Activated effector memory CD4-positive, alpha-beta T cell treated with Interleukin-2 at 50 U/mL for 16 hours (primary cell): ENCODE measurements at regions not wholly inside any gene's neighbourhood (a gene's known extent, or its start where the extent isn't known, plus 50 kb on each side); places are given as distances from the start of the nearest gene placed in this dataset.

ENCODE experiments used
- DNase-seq: peaks from one replicate; pipeline ENCODE4 v3.0.0-alpha.2; 2020

DNA sequence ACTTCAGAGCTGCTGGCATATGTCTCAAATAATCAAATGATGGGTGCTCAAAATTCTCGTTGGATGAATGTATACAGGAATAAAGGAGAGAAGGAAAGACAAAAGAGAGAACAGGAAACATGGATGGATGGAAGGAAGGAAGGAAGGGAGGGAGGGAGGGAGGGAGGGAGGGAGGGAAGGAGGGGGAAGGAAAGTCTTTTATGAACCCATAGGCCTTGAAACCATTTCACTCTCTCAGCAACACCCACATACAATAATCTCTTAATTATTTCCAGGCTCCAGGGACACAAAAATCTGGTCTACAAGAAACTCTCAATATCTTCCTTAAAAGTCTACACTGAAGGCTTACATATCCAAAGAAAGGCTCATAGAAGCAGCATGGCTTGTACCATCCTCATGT lies 363.4 kb upstream of the TMPO start:
- no peak for DNase-seq

DNA sequence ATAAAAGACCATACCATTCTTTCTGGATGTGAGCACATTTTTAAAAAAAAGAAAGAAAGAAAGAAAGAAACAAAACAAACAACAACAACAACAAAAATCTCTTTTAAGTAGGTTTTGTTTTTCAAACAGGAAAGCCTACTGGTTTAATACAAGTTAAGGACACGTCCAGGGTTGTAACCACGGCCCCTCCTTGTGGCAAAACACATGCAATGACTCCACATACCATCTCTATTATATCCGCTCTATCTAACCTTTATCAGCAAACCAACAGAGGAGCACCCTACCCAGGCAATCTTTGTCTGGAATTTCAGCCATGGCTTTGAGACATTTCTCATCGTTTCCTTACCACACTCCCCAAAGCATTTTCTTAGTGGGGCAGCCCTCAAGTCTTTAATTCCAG lies 360.5 kb upstream of the TMPO start:
- DNase-seq, result no peak

DNA sequence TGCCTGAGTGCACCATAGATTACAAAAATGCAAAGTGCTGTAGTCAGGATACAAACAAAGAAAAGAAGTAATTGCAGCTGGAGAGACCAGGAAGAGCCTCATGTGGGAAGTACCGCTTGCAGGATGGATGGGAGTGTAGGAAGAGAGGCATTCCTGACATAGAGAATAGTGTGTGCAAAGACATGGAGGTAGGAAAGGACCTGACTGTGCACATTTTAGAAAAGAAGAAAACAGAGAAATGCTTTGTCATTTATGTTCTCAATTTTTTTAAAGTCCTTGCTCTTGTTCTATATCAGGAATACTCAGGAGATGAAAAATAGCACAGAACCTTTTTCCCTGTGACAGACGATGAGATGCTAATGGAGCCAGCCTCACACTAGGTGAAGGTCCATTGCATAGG lies 358.7 kb upstream of the TMPO start:
- no peak for DNase-seq

DNA sequence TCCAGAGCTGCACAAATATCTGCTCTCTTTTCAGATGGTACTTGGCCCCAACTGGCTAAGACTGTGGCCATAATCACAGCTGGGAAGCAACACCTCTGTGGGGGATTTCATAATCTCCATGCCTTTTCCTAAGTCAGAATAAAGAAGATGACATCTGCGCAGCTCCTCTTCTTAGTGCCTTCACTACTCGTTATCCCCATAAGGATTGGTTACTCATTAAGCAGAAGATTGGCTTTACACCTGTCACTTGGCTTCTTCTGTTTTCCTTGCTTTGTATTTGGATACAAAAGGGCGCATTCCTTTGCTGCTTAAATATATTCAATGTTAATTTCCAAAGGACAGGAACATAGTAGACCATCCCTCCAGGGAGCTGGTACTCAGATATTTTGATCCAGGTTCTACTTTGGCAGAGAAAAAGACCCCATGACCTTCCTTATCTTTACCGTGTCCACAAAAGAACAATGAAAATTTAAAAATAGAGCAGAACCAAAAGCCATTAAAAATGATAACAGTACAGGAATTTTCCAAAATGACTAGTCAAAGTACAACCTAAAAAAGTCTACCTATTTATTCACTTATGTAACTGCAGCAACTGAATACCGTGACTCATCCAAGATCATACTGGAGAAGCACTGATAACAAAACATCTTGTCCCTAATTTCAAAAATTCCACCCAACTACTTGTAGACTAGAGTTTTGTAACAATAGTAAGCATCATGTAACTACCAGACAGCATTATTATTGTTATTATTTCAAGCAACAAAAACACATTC lies 352.3 kb upstream of the TMPO start:
- no peak for DNase-seq

DNA sequence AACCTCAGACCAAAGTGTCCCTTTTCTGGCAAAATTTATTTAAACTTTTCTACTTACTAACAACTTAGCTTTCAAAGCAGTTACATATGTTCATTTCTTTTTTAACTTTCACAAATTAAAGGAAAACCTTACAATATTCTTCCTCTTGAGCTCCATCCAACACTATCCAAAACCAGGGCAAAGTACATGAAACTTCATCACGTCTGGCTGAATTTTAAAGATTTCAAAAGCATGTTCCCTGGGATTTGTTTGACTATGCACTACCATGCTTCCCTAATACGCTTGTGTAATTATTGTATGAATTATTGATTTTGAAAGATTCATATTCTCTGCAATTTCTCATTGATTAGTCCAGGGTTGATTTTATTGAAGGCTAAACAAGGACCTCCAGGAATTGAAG lies 343.1 kb upstream of the TMPO start:
- DNase-seq, result no peak

DNA sequence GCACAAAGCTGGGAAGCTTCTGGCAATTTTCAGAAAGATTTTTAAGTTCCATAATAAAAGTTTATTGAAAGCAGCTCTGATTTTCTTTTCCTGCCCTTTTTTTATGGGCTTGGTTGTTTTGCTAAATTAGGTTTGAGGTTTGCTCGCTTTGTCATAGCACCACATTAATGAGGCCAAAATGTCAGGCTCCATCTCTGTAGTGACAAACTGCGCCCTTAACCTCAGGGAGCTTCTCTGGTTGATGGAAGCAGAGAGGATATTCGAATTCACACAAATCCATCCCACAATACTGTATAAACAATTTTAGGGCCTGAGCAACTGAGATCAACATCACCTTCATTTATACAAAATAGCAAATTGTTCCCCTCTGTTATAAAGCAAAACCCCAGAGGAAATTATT lies 342.6 kb upstream of the TMPO start:
- no peak for DNase-seq

DNA sequence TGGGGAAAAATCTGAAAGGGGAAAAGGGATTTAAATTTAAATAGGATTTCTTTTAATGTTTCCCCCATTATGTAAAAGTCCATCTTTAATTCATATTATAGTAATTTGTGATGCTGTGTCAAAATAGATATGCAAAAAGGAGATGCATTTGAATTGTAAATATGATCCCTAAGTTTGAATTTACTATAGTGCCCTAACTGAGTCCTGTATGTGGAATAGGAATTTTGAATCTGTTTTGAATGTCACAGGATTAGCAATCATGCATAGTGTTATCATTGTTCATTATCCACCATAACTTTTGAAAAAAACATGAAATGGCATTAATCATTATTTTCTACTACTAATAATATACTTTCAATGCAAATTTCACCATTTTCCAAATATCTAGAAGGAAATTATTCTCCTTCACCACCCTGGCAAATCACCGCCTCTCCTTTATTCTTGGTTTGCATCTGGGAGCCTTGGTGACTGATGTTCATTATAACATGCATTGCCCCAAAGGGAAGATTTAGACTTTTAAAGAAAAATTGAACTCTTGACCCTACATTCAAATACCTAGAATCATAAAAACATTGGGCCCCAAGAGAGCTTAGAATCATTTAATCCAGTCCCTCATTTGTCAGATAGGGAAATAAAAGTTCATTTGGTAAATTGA lies 341.5 kb upstream of the TMPO start:
- no peak for DNase-seq

DNA sequence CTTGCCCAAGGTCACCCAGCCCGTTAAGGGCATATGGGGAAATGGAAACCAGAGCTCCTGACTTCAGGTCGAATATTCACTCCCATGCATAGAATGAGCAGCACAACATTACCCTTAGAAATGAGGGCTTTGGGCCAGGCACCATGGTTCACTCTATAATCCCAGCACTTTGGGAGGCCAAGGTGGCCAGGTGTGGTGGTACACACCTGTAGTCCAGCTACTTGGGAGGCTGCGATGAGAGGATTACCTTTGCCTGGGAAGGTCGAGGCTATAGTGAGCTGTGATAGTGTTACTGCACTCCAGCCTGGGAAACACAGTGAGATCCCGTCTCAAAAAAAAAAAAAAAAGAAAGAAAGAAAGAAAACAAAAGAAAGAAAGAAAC lies 341.0 kb upstream of the TMPO start:
- DNase-seq, result no peak

DNA sequence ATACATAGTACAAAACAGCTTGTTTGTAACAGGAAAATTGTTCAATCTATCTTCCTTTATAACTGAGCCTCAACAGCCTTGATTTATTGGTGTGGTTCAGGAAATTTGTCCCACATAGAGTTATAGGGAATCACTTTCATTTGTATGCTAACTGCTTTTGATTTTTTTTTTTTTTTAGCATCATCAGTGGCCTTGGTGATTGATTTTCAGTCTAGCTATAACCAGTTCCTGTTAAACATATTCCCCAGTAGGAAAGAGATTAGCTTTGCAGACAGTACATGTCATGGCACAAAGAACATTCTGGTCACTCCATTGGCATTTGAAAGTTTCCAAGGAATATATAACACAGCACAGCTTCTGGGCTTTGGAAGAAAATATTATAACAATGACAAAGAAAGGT lies 337.3 kb upstream of the TMPO start:
- no peak for DNase-seq

DNA sequence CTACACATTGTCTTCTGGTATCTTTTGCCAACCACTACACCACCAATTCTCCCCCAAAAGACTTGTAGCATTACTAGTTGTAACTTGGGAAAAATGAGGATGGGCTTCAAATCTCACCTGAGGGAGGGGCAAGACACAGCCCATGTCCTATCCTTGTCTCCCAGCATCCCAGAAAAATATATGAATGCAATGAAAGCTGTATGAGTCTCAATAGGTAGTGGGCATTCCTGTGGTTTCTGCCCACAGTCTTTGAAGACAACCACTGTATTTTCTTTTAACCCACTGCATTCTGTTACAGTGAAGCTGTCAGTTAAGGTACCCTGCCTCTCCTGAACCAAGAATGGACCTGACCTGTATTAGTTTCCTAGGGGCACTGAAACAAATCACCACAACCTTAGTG lies 336.2 kb upstream of the TMPO start:
- no peak for DNase-seq

DNA sequence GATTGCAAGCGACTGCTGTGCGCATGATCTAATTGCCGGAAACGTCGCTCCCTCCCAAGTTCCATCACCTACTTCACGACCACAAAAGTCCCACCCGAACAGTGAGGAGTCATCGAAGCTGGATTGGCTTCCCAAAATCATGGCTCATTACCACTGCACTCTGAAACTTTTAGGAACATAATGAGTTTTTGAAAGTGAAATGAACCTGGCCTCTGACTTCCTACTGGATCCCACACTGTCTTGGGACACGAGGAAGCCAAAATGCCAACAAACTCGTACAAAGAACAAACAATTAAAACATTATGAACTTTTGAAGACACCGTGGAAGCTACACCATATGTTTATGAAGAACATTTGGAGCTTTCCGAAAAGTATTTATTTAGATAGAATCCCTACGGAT lies 334.8 kb upstream of the TMPO start:
- DNase-seq, result no peak

DNA sequence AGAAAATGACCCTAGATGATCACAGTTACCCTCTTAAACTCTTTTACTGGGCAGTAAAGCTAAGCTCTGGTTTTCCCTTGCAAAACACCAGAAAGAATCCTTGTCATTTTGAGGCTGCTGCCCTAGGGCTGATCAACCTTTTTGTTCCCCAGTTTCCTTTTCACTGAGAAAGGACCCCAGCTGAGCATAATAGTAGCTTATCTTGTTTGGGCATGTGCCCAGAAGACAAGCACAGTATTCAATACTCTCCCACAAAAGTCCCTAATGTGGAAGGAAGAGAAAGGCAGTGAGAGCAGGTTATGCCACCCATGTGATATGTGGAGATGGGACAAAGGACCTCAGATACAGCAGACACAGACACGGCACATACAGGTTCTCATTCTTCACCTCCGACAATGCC lies 332.6 kb upstream of the TMPO start:
- no peak for DNase-seq

DNA sequence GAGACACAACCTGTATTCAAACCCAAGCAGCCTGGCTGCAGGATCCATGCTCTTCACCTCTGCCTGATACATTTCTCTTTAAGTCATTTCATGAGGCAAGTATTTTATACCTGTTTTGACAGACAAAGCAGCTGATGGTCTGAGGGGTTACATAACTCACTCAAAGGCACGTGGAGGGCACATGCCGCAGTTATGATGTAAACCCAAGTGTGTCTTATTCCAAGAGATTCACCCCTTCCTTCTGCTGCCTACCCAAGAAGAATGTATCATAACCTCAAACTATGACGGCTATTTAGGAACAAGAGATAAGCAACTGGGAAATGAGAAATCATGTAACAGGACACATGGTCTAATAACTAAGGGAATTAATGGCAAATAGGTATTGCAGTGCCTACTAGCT lies 329.8 kb upstream of the TMPO start:
- DNase-seq, result no peak

DNA sequence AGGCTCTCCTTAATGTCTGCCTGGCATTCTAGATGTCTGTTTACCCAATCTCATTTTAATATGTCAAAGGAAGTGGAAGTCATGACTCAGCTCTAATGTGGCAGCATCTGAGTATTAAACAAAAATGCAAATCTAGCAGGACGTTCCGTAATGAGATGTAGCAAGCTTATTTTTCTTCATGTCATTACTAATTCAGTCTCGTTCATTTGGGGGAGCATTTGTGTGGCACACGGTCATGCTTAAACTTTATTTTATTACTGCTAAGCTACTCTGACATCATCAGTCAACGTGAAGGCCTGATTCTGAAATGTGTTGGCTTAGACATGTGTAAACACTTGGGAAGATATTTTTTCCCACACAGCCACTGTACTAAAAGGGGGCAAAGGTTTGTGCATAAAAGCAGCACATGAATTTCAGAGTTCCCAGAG lies 326.7 kb upstream of the TMPO start:
- no peak for DNase-seq

DNA sequence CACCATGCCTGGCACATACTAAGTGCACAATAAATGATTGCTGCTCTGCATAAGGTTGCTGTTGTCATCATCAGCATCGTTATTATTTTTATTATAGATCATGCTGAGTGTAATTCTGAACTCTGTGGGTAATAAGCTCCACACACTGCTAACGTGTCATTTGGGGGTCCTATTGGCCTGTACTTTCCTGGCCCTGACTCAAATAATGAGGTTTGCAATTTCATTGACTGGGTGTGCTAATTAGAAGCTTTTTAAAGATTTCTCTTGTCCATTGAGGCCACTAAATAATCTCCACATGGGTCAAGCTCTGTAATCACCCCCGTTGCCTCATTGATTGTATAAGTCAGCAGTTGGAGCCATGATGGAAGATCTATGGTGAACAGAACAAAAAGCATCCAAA lies 320.8 kb upstream of the TMPO start:
- no peak for DNase-seq

DNA sequence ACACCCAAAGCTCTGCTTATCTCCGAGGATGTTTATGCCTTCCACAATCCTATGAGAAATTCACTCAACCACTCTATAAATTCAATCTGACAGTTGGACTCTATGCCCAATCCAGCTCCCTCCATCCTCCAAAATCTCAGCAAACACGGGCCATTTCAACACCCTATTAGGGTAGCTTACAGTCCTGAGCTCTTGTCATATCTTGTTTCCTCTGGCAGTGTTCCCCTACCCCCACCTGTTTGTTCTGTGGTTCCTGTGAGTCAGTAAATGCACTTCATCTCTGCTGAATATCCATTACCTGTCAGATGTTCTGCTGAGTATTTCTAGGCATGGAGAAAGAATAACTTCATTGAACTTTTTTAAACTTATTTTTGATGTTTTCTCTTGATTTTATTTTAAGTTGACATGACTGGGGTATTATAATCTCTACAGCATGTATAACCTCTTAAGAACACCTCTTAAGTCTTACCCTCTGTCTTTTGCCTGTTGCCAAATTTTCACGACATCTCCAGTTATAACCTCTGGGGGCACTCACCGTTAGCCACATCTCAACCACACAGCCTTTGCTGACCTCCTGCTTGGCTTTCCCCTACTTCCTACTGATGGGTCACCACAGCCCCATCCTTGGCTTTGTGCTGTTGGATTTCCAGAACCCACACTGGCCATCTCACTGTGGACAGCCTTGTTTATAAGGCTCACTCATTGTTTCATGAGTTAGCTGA lies 317.0 kb upstream of the TMPO start:
- DNase-seq, result no peak

DNA sequence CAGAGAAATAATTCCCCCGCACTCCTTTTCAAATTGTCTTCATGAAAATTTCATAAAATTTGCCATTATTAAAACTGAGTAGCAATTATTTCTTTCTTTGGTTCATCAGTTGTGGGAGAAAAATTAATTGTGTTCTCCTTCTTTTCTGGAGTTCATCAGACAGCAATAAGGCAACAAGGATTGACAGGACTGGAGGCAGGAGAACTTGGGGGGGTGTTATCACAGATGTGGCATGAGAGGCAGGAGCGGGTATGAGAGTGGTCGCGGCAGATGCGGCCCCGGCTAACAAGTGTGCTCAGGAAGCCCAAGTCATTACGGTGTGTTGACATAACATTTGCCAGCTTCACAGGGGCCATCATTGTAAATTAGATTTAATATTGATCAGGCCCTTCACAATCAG lies 306.6 kb upstream of the TMPO start:
- no peak for DNase-seq

DNA sequence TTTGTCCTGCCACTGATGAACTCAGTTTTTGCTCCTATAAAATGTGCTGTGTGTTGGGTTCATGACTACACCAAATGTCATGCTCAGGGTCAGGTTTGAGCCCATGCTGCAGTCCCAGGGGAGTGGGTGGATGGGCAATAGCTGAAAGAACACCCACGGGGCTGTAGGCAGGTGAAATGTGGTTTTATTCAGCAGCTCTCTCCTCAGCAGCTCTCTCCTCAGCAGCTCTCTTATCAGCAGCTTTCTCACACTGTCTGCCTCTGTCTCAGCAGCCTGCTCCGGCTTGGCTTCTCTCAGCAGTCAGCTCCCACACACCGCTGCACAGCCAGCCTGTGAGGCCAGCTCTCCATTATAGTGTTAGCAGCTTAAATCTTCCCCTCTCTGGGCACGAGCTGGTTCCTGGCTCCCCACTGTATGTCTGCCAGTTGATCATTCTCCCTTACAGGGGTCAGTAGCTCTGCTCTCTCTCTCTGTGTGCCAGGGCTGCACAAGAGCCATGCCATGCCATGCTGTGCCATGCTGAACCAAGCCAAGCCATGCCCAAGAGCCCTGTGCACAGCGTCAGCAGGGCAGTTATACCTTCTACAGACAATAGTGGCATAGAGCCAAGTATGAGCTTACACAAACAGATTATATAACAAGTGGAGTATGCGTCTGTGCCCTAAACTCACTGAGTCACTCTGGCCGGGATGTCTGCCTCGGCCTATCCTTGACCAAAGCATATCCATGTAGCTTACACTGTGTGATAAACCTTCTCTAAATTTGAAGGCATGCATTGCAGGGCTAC lies 303.3 kb upstream of the TMPO start:
- DNase-seq, result no peak

DNA sequence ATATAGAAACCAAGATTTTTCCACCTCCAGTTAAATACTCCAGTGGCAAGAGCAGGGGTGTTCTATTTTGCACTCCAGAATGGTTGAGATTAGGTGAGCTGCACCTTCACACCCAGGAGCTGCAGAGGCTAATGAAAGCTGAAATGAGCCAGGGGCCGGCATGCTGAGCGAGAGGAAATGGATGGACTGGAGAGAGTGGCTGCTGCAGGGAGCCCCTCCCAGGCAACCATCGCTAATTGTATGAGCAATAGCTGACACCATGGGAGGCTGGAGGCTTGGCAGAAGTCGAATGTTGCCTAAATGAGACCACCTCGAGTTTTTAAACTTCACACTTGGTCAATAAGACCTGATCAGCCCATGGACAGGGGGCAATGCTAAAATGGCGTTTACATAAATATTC lies 301.8 kb upstream of the TMPO start:
- no peak for DNase-seq

DNA sequence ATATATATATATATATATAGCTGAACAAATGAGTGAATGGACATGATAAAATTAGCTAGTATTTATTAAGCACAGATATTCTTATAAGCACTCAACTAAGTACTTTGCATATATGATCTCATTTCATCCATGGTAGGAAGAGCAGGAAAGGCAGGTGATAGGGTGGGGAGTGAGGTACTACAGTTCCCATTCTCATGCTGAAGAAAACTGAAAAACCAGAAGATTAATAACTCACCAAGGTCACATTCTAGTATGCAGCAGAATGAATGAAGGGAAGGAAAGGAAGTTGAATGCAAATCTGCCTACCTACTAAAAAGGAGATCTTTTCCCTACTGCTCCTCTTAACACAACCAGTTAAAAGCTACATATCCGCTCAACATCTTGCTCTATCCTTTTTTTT lies 298.1 kb upstream of the TMPO start:
- no peak for DNase-seq

DNA sequence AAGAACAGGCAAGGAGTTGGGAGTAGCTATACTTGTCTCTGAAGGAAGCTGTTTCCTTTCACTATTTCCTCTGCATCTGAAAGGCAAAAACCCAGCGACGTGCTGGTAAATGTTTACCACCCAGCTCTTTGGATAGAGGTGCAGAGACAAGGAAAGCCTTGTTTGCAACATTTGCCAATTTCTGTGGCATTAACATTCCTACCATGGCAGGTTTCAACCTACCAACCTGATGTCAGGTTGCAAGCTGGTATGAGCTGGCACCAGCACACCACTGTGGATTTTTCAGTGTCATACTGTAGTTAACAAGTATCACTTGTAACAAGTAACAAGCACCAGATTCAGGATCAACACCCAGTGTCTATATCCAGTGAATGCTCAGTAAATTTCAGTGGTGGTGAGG lies 294.8 kb upstream of the TMPO start:
- DNase-seq, result no peak

DNA sequence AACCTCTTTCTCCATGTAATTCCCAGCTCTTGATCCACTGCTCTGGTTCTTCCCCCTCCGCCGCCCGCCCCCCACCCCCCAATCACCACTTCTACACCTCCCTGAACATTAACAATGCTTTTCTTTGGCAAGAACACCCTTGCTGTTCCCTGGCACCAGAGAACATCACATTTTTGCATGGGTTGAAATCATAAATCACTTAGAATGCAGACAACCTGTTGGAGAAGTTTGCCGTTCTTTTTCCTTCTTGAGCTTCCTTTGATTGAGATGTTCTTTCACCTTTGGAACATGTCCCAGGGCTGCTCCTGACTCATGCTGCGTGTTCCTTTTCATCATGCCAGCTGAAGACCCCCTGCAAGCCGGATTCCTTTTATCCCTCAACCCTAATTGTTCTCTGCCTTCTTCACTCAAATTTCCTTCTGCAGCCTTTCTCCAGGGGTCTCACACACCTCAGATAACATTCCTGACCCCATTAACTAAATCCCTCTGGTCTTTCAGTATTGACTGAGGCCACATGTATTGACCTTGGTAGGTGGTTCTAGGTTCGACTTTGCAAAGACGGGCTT lies 294.1 kb upstream of the TMPO start:
- DNase-seq, result no peak

DNA sequence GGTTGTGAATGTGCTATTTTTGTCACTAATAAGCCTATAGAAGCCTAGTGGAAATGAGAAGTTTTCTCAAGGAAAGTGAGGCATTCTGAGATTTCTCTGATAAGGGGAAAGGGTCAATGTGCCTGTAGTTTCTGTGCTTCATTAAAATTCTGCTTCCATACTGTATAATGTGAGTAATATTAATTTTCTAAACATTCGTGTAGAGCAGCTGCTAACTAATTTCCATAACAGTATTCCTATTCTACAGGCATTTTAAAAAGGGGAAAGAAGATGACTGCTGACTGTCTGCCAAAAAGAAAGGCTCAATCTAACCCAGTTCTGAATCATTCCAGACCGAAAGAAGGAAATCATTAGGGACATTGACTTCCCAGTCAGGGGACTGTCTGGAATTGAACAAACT lies 293.3 kb upstream of the TMPO start:
- DNase-seq, result no peak
